ENCODE measurements at regions not wholly inside any gene's neighbourhood (a gene's known extent, or its start where the extent isn't known, plus 50 kb on each side); places are given as distances from the start of the nearest gene placed in this dataset.

GRCh38 chr16:8469102-8469778, 121.1 kb downstream of the TMEM114 start:
- no peaks in the 10 kb centered on the region for H3K27me3 ChIP-seq
- H3K27ac ChIP-seq: no peak overlapping the region
- no peak overlapping the region for H3K4me3 ChIP-seq

GRCh38 chr16:8464979-8465378, 125.3 kb downstream of the TMEM114 start:
- no peak overlapping the region for H3K4me3 ChIP-seq
- TF ChIP-seq, protein P1, sequence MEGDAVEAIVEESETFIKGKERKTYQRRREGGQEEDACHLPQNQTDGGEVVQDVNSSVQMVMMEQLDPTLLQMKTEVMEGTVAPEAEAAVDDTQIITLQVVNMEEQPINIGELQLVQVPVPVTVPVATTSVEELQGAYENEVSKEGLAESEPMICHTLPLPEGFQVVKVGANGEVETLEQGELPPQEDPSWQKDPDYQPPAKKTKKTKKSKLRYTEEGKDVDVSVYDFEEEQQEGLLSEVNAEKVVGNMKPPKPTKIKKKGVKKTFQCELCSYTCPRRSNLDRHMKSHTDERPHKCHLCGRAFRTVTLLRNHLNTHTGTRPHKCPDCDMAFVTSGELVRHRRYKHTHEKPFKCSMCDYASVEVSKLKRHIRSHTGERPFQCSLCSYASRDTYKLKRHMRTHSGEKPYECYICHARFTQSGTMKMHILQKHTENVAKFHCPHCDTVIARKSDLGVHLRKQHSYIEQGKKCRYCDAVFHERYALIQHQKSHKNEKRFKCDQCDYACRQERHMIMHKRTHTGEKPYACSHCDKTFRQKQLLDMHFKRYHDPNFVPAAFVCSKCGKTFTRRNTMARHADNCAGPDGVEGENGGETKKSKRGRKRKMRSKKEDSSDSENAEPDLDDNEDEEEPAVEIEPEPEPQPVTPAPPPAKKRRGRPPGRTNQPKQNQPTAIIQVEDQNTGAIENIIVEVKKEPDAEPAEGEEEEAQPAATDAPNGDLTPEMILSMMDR (IDR thresholded peaks at IDR 0.05): no peak
- DNase-seq (ENCODE audit: low spot score): no peak

More at GRCh38 chr16:8469102-8469778, 121.1 kb downstream of the TMEM114 start:
- Histone ChIP-seq H3K36me3 (no peaks in the 10 kb centered on the region), H3K9me3 (no peaks in the 10 kb centered on the region), H3K4me1 (no peaks in the 10 kb centered on the region)
- DNase-seq (ENCODE audit: low spot score): no peak
- TF ChIP-seq, protein P1 (IDR thresholded peaks at IDR 0.05): no peak

DNA sequence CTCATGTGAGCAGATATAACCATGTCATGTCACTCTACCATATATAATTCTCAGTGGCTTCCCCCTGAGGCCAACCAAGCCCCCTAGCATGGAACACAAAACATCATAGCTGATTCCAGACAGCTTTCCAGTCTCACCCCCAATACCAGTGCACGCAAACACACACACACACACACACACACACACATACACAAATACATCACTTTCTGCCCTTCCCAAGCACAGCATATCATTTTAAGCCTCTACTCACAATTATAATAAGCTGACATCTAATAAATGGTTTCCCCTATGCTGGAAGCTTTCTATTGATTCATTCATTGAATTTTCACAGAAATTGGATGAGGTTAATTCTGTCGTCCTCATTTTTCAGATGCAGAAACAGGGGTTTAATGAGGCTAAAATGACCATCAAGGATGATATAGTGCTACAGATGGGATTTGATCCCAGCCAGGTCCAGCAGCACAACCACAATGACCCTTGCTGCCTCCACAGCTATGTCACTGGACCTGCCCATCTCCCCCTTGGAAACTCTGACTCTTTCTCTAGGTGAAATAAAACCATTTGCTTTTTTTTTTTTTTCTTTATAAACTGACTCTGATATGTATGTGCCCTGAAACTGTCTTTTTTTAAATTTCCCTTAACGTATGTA, 131.1 kb downstream of the TMEM114 start:
- no peak overlapping the region for H3K4me3 ChIP-seq
- no peaks in the 10 kb centered on the region for H3K4me1 ChIP-seq
- TF ChIP-seq, protein P1 (IDR thresholded peaks at IDR 0.05): no peak

More at GRCh38 chr16:8464979-8465378, 125.3 kb downstream of the TMEM114 start:
- no peaks in the 10 kb centered on the region for H3K4me1 ChIP-seq
- no peaks in the 10 kb centered on the region for H3K36me3 ChIP-seq
- no peaks in the 10 kb centered on the region for H3K27me3 ChIP-seq
- no peaks in the 10 kb centered on the region for H3K9me3 ChIP-seq
- no peak overlapping the region for H3K27ac ChIP-seq

DNA sequence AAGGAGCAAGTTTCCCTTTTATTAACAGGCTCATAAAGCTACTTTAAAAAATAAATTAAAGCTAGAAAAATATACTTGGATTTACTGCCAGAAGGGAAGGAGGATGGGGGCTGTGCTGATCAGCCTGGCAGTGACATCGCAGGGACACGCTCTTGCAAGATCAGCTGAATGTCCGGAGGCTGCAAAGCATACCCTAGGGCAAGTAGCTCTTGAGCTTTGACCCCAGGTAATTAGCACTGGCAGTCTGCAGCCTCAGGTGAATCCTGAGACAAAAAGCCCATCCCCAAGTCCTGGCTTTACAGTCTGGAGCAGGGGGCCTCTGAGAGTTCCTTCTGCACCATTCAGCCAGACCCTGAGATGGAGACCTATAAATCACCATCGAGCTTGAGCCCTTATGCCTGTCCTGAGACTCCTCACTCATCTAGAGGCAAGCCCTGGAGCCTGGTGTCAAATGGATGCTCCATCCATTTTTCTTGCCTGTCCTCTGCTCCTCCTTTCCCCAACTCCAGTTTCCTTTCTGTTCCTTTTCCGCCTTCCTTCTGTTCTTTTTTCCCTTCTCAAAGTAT, 131.7 kb downstream of the TMEM114 start:
- Histone ChIP-seq H3K27me3 (no peaks in the 10 kb centered on the region), H3K36me3 (no peaks in the 10 kb centered on the region), H3K9me3 (no peaks in the 10 kb centered on the region), H3K4me3 (no peak overlapping the region), H3K27ac (no peak overlapping the region), H3K4me1 (no peaks in the 10 kb centered on the region)
- TF ChIP-seq, protein P1 (IDR thresholded peaks at IDR 0.05): no peak
- no peak for DNase-seq (ENCODE audit: low spot score)

More for the DNA sequence above, 131.1 kb downstream of the TMEM114 start:
- DNase-seq (ENCODE audit: low spot score): no peak
- no peaks in the 10 kb centered on the region for H3K27me3 ChIP-seq
- H3K36me3 ChIP-seq: no peaks in the 10 kb centered on the region
- H3K9me3 ChIP-seq: no peaks in the 10 kb centered on the region
- H3K27ac ChIP-seq: no peak overlapping the region

DNA sequence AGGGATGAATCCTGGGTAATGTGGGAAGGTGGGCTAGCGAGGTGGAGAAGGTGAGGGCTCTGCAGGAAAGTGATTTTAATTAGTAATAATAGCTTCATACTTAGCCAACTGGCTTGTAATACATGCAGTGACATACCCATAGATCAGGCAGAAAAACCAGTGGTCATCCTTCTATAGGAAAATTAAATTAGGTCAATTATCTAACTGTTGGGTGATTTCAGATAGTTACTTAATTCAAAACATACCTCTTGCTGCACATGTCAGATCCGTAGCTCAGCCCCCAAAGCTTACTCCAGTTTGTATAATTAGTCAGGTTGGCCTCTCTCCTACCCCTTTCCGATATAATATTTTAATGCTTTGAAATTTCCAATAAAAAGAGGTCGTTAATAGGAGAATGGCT, 137.0 kb downstream of the TMEM114 start:
- Histone ChIP-seq H3K36me3 (no peaks in the 10 kb centered on the region), H3K4me1 (no peaks in the 10 kb centered on the region), H3K9me3 (no peaks in the 10 kb centered on the region), H3K4me3 (no peak overlapping the region), H3K27ac (no peak overlapping the region), H3K27me3 (no peaks in the 10 kb centered on the region)
- TF ChIP-seq, protein P1 (IDR thresholded peaks at IDR 0.05): no peak
- DNase-seq (ENCODE audit: low spot score): no peak
